ENCODE measurements at regions not wholly inside any gene's neighbourhood (a gene's known extent, or its start where the extent isn't known, plus 50 kb on each side); places are given as distances from the start of the nearest gene placed in this dataset.

DNA sequence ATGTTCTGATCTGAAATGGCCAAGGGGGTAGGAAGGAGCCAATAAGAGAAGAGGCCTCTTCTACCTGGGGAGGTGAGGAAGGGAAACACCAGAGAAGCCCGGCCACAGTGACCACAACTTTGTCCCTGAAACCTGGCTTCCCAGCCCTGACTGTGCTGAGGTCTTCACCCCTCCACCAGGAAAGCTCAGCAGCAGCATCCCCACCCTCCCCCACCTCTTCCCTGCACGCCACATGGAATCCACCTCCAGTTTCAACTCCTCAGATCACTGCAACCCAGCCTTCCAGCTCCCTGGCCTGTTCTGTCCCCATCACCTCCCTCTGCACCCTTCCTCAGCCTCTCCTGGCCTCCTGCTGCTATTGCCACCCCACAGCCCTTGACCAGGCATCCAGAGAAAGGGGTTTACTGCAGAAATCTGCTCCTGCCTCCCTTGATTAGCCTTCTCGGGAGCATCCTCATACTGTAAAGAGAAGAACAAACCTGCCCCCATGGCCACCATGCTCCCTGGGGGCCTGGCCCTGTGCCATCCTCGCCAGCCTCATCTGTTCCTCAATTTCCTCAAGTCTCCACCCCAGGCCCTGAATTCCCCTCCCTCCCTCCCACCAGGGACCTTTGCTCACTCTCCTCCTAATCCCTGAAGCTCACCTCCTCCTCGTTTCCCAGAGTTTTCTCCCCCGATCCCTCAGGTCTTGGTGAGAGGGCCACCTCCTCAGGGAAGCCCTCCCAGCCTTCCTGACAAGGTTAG, 450.9 kb downstream of the MATN1 start:
- TF ChIP-seq, protein P1, sequence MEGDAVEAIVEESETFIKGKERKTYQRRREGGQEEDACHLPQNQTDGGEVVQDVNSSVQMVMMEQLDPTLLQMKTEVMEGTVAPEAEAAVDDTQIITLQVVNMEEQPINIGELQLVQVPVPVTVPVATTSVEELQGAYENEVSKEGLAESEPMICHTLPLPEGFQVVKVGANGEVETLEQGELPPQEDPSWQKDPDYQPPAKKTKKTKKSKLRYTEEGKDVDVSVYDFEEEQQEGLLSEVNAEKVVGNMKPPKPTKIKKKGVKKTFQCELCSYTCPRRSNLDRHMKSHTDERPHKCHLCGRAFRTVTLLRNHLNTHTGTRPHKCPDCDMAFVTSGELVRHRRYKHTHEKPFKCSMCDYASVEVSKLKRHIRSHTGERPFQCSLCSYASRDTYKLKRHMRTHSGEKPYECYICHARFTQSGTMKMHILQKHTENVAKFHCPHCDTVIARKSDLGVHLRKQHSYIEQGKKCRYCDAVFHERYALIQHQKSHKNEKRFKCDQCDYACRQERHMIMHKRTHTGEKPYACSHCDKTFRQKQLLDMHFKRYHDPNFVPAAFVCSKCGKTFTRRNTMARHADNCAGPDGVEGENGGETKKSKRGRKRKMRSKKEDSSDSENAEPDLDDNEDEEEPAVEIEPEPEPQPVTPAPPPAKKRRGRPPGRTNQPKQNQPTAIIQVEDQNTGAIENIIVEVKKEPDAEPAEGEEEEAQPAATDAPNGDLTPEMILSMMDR (conservative IDR thresholded peaks at IDR 0.05; ENCODE audit: low read depth, low read length): no peak
- H3K4me3 ChIP-seq (ENCODE audit: low read depth, low read length): no peak overlapping the region
- no peak for DNase-seq (ENCODE audit: low read depth)

DNA sequence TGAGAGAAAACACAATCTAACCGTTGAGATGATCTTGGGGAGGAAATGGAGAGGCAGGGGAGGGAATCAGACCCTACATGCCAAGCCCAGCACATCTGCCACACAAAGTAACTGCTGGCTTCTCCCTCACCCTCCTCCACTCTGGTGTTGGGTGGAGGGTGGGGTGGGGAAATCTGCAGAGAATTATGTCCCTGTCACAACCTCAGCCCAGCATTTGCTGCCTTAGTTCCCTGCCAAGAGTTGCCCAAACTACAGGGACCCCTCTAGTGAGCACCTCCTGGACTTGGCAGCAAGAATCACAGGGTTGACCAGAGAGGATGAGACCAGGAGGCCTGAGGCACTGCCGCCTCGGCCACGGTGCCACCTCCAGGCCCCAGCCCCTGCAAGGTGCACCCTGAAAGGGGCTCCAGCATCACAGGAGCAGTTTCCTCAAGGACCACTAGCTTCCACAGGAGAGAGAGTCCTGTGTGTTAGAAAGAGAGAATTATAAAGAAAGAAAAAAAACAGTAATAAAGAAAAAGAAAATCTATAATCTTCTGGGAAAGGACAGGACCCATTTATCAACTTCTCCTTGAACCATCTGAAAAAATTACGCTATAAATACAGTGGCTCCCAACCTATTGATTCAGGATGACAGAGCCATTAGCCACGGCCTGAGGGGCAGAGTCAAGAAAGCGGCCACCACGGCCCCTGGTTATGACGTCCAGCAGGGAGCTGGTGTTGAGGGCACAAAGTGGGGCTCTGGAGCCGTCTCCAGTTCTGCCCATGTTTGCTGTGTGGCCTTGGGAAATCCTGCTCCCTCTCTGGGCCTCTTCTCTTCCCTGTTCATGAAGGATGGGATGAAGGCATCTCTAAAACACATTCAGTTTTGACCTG, 451.7 kb downstream of the MATN1 start:
- DNase-seq (ENCODE audit: low read depth): no peak
- no peak overlapping the region for H3K4me3 ChIP-seq (ENCODE audit: low read depth, low read length)
- TF ChIP-seq, protein P1 (conservative IDR thresholded peaks at IDR 0.05; ENCODE audit: low read depth, low read length): no peak

DNA sequence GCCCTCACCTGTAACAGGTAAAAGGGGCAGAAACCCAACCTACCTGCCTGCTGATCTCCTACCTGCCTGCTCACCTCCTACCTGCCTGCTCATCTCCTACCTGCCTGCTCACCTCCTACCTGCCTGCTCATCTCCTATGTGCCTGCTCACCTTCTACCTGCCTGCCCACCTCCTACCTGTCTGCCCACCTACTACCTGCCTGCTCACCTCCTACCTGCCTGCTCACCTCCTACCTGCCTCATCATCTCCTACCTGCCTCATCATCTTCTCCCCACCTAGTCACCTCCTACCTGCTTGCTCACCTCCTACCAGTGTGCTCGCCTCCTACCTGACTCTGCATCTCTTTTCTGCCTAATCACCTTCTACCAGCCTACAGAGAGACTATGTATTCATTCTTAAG, 452.9 kb downstream of the MATN1 start:
- no peak overlapping the region for H3K4me3 ChIP-seq (ENCODE audit: low read depth, low read length)
- DNase-seq (ENCODE audit: low read depth): no peak
- TF ChIP-seq, protein P1 (conservative IDR thresholded peaks at IDR 0.05; ENCODE audit: low read depth, low read length): no peak

DNA sequence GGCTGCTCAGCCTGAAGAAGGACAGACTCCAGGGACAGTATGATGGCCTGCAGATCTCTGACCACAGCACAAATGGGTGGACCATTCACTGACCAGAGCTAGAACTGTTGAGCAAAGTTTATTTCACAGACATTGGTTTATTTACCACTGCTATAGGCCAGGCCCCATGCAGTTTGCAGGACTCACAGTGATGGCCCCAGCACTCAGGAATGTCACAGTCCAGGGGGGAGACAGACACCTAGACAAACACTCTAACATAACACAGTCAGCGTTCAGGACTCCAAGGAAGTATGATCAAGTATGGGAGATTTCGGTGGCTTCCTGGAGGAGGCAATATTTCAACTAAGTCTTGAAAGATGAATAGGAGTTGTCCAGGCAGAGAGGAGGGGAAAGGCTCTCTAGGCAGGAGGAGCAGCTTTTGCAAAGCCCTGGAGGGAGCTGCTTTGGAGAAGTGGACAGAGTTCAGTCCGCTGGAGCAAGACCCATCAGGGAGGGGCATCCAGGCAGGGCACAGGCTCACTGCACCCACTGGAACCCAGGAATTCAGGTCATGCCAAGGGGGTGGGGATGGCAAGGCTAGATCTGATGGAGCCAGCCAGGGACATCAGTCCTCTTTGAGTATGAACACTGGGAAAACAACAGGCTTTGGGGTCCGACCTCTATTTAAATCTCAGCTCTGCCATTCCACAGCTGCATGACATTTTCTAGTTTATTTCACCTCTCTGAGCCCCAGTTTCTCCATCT, 454.3 kb downstream of the MATN1 start:
- no peak overlapping the region for H3K4me3 ChIP-seq (ENCODE audit: low read depth, low read length)
- DNase-seq (ENCODE audit: low read depth): no peak
- TF ChIP-seq, protein P1 (conservative IDR thresholded peaks at IDR 0.05; ENCODE audit: low read depth, low read length): no peak

DNA sequence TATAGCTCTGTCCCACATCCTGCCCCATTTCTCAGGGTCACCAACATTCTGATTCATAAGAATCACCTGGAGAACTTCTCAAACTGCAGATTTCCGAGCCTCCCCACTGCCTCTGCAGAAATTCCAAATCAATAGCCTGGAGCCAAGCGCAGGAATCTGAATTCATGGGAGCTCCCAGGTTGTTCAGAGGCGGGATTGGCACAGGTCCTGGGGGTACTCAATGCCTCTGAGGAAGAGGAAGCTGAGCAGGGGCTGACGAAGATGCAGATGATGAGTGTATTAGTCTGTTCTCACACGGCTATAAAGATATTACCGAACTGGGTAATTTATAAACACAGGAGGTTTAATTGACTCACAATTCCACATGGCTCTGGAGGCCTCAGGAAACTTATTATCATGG, 455.5 kb downstream of the MATN1 start:
- no peak overlapping the region for H3K4me3 ChIP-seq (ENCODE audit: low read depth, low read length)
- TF ChIP-seq, protein P1 (conservative IDR thresholded peaks at IDR 0.05; ENCODE audit: low read depth, low read length): no peak
- no peak for DNase-seq (ENCODE audit: low read depth)

DNA sequence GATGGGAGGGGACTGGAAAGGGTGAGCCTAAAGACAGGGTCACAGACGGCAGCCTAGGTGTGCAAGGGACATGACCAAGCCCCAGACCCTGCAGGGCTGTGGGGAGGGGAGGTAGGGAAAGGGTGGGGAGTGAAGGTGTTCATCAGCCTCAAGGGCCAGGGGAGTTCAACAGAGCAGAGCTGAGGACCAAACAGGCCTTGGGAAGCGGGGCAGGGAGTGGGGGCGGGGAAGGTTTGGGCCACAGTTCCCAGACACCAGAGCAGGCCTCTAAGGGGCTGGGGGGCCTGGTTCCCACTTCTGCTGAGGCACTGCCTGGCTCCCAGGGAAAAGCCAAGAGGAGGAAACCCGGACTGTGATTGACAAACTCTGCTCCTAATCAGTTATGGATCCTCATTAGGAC, 456.3 kb downstream of the MATN1 start:
- no peak overlapping the region for H3K4me3 ChIP-seq (ENCODE audit: low read depth, low read length)
- DNase-seq (ENCODE audit: low read depth): no peak
- TF ChIP-seq, protein P1 (conservative IDR thresholded peaks at IDR 0.05; ENCODE audit: low read depth, low read length): no peak

Data from choroid plexus epithelial cell (primary cell).